Mammary epithelial cell (primary cell): ENCODE measurements at regions not wholly inside any gene's neighbourhood (a gene's known extent, or its start where the extent isn't known, plus 50 kb on each side); places are given as distances from the start of the nearest gene placed in this dataset.

Experiments
- EZH2 ChIP-seq: IDR thresholded peaks from 2 replicates; pipeline ENCODE4 v1.6.1; 2012; ENCODE audit warnings: low read length, inconsistent platforms, borderline replicate concordance
- TF ChIP-seq, protein P1 (sequence below), 2 donors: IDR thresholded peaks in 1 of 2; conservative IDR thresholded peaks in 1 of 2; 2 replicates each; pipeline ENCODE4 v1.5.1; 2011 to 2012; ENCODE audit warnings: inconsistent platforms in 2 of 2, low read length in 2 of 2, mild to moderate bottlenecking in 2 of 2, control low read depth in 1 of 2, low read depth in 1 of 2; ENCODE audit not compliant: insufficient read depth in 1 of 2; ENCODE audit errors: extremely low read depth in 1 of 2

GRCh38 chr6:16834242-16834641, 73.0 kb upstream of the ATXN1 start:
- no peak for TF ChIP-seq EZH2
- TF ChIP-seq, protein P1, sequence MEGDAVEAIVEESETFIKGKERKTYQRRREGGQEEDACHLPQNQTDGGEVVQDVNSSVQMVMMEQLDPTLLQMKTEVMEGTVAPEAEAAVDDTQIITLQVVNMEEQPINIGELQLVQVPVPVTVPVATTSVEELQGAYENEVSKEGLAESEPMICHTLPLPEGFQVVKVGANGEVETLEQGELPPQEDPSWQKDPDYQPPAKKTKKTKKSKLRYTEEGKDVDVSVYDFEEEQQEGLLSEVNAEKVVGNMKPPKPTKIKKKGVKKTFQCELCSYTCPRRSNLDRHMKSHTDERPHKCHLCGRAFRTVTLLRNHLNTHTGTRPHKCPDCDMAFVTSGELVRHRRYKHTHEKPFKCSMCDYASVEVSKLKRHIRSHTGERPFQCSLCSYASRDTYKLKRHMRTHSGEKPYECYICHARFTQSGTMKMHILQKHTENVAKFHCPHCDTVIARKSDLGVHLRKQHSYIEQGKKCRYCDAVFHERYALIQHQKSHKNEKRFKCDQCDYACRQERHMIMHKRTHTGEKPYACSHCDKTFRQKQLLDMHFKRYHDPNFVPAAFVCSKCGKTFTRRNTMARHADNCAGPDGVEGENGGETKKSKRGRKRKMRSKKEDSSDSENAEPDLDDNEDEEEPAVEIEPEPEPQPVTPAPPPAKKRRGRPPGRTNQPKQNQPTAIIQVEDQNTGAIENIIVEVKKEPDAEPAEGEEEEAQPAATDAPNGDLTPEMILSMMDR (conservative IDR thresholded peaks at IDR 0.05 in 1 of 2, IDR thresholded peaks at IDR 0.05 in 1 of 2; ENCODE audit: extremely low read depth in 1 of 2, insufficient read depth in 1 of 2, low read depth in 1 of 2, low read length in 2 of 2), result no peak
